ENCODE measurements at regions not wholly inside any gene's neighbourhood (a gene's known extent, or its start where the extent isn't known, plus 50 kb on each side); places are given as distances from the start of the nearest gene placed in this dataset.

- in situ Hi-C loops (cut with MboI; ENCODE audit: low sequenced_read_pairs in 4 of 4) (no loop called here), intact Hi-C loops (cut with DNase I; ENCODE audit: low total_unique reads) (no loop called here)
- Histone ChIP-seq H3K4me1 (no peaks in the 10 kb centered on the region), H3K27ac (no peak overlapping the region), H3K27me3 (no peaks in the 10 kb centered on the region), H3K9me3 (no peaks in the 10 kb centered on the region), H3K4me3 (no peak overlapping the region), H3K36me3 (no peaks in the 10 kb centered on the region)
- ATAC-seq (no peak), DNase-seq (no peak)
- TF ChIP-seq POLR2A (IDR thresholded peaks at IDR 0.05) (no peak), CTCF (IDR thresholded peaks at IDR 0.05 in 4 of 5, conservative IDR thresholded peaks at IDR 0.05 in 1 of 5) (no peak)
These were observed 207.6 kb upstream of the MDFIC2 start for GRCh38 chr3:70519913-70520659.

GRCh38 chr3:70519026-70519425 lies 206.6 kb upstream of the MDFIC2 start:
- Histone ChIP-seq H3K36me3 (no peaks in the 10 kb centered on the region), H3K27me3 (no peaks in the 10 kb centered on the region), H3K4me1 (no peaks in the 10 kb centered on the region), H3K4me3 (no peak overlapping the region), H3K9me3 (no peaks in the 10 kb centered on the region), H3K27ac (no peak overlapping the region)
- DNase-seq (no peak), ATAC-seq (no peak)
- no peak for TF ChIP-seq CTCF (IDR thresholded peaks at IDR 0.05 in 4 of 5, conservative IDR thresholded peaks at IDR 0.05 in 1 of 5)
- TF ChIP-seq POLR2A (IDR thresholded peaks at IDR 0.05): no peak
- in situ Hi-C loops (cut with MboI; ENCODE audit: low sequenced_read_pairs in 4 of 4): no loop called here
- intact Hi-C loops (cut with DNase I; ENCODE audit: low total_unique reads): no loop called here

- no peaks in the 10 kb centered on the region for H3K36me3 ChIP-seq
- in situ Hi-C loops (cut with MboI; ENCODE audit: low sequenced_read_pairs in 4 of 4): no loop called here
- no peak overlapping the region for H3K4me3 ChIP-seq
- H3K27me3 ChIP-seq: no peaks in the 10 kb centered on the region
- DNase-seq (no peak), ATAC-seq (no peak)
- intact Hi-C loops (cut with DNase I; ENCODE audit: low total_unique reads): no loop called here
- no peaks in the 10 kb centered on the region for H3K9me3 ChIP-seq
- TF ChIP-seq POLR2A (IDR thresholded peaks at IDR 0.05) (no peak), CTCF (IDR thresholded peaks at IDR 0.05 in 4 of 5, conservative IDR thresholded peaks at IDR 0.05 in 1 of 5) (no peak)
- no peaks in the 10 kb centered on the region for H3K4me1 ChIP-seq
- no peak overlapping the region for H3K27ac ChIP-seq
These were observed 205.9 kb upstream of the MDFIC2 start for GRCh38 chr3:70518356-70518755.

GRCh38 chr3:70517124-70517890 lies 204.9 kb upstream of the MDFIC2 start:
- intact Hi-C loops (cut with DNase I; ENCODE audit: low total_unique reads) (no loop called here), in situ Hi-C loops (cut with MboI; ENCODE audit: low sequenced_read_pairs in 4 of 4) (no loop called here)
- Histone ChIP-seq H3K9me3 (no peaks in the 10 kb centered on the region), H3K4me3 (no peak overlapping the region), H3K36me3 (no peaks in the 10 kb centered on the region), H3K27me3 (no peaks in the 10 kb centered on the region), H3K4me1 (no peaks in the 10 kb centered on the region), H3K27ac (no peak overlapping the region)
- TF ChIP-seq CTCF (IDR thresholded peaks at IDR 0.05 in 4 of 5, conservative IDR thresholded peaks at IDR 0.05 in 1 of 5): no peak
- no peak for TF ChIP-seq POLR2A (IDR thresholded peaks at IDR 0.05)
- DNase-seq (no peak), ATAC-seq (no peak)

Measured in gastrocnemius medialis (tissue), 4 donors.